HG03457 (cell line): ENCODE measurements at regions not wholly inside any gene's neighbourhood (a gene's known extent, or its start where the extent isn't known, plus 50 kb on each side); places are given as distances from the start of the nearest gene placed in this dataset.
"Not testable (repeated sequence)": the region's sequence is repeated elsewhere in the genome, so short reads cannot be mapped to it uniquely, and the experiment has no call there.

Experiments
- ATAC-seq: cut with Tn5 transposase; IDR thresholded peaks from one replicate; pipeline ENCODE4 v1.9.1; 2021; ENCODE audit warnings: moderate number of reproducible peaks; ENCODE audit not compliant: unreplicated experiment

GRCh38 chr5:124103056-124103455 is 591.1 kb downstream of the CSNK1G3 start:
- not testable (repeated sequence) for ATAC-seq

- ATAC-seq, result no peak
Observed at GRCh38 chr5:124102486-124102885, 590.5 kb downstream of the CSNK1G3 start.

DNA sequence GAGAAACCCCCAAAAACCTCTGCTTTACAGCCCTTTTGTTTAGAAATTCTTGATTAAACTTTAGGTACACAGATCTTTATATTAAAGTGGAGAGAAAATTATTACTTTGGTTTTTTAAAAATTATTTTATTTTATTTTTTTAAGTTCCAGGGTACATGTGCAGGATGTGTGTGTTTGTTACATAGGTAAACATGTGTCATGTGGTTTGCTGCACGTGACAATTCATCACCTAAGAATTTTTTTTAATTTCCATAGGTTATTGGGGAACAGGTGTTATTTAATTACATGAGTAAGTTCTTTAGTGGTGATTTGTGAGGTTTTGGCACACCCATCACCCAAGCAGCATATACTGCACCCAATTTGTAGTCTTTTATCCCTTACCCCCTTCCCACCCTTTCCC is 581.7 kb downstream of the CSNK1G3 start:
- ATAC-seq, result no peak

- no peak for ATAC-seq
Observed at GRCh38 chr5:124090115-124090514, 578.1 kb downstream of the CSNK1G3 start.

DNA sequence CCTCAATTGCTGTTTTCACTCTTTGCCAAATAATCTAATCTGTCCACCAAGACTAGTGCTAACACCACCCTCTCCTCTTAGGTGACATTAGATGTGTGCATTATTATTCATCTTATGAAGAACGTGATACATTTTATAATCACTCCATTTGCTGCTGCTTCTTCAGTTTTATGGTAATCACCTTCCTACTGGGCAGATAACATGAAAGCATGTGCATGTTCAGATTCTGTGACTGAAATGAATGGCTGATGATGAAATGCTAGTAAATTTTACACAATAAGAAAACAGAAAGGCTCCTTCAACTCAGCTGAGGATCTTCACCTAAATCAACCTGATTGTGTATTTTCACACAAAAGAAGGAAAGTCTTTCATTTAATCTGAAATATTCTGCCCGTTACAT is 577.6 kb downstream of the CSNK1G3 start:
- ATAC-seq, result no peak

DNA sequence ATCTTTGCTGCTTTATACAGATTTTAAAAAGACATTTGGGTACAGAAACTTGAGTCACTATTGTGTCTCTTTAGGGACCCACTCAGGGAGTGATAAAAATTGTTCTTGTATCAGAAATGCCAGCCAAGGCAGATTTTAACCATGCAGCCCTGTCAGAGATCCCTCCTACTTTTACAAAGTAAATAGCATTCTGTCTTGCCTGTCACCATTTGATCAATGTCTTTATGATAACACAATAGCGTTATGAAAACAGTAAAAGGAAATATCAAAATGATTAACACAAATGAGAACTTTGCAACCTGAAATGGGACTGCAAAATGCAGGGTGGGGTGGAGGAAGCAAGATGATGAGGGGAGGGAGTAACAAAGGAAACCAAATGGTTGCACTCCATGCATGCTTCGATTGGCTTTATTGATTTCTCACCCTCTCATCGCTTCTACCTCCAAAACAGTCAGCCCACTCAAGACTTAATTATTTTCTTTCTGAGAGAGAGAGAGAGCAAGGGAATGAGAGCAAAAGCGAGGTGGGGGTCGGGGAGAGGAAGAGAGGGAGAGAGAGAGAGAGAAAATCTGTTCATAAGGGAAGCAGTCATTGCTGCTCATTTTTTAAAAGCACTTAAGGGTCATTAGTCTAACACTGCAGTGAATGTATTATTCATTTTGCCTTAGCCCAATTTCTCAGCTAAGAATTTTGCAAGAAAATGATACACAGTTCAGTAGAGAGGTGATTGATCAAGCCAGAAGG is 576.5 kb downstream of the CSNK1G3 start:
- no peak for ATAC-seq

GRCh38 chr5:124087752-124088151 is 575.8 kb downstream of the CSNK1G3 start:
- no peak for ATAC-seq

DNA sequence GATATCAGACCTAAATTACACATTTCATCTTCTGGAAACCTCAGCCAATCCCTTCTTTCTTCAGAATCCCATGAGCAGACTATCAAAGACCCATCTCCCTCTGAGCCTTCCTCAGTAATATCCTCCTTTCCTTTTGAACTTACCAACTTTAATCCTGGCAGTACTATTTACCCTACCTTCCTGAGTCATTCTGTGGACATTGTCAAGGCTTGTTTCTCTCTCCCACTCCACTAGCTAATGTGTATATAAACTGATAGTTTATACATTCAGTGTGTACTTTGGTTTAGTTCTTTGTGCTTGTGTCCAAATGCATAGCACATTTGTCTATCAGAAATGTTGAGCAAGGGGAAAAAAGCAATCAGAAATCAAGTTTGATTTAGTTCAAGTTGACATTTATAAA is 568.3 kb downstream of the CSNK1G3 start:
- no peak for ATAC-seq

DNA sequence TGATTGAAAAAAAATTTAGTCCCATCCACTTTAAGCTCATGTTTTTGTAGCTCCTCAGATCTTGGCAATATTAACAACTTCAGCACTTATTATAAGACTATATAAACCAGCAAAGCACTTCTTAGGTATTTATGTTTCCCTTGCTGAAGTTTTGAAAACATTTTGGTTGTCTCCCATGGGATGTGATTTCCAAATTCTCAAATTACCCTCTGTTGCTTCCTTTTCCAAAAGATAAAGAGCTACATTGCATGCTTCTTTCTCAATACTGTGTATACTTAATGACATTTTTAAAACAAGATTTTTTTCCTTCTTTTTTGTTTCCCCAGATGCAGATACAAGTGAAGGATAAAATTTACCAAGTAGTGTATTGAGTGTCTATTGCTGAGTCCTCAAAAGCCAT is 567.1 kb downstream of the CSNK1G3 start:
- no peak for ATAC-seq

GRCh38 chr5:124074500-124074899 is 562.5 kb downstream of the CSNK1G3 start:
- no peak for ATAC-seq

DNA sequence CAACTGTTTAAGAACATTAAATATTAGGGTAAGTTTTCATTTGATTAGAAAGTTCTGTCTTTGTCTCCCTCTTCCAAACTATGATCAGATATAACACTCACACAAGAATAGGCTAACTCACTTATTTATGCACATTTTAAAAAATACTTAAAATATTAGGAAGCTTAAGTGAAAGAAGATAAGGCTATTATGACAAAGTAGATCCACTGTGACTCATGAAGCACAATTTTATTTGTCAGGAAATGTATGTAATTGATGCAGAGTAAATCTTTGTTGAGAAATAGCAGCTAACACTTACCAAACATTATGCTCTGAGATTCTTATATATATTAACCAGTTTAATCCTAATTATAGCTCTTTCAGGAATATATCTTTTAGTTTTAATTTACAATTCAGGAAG is 560.6 kb downstream of the CSNK1G3 start:
- no peak for ATAC-seq

- ATAC-seq, result no peak
Observed at GRCh38 chr5:124071039-124071438, 559.1 kb downstream of the CSNK1G3 start.

DNA sequence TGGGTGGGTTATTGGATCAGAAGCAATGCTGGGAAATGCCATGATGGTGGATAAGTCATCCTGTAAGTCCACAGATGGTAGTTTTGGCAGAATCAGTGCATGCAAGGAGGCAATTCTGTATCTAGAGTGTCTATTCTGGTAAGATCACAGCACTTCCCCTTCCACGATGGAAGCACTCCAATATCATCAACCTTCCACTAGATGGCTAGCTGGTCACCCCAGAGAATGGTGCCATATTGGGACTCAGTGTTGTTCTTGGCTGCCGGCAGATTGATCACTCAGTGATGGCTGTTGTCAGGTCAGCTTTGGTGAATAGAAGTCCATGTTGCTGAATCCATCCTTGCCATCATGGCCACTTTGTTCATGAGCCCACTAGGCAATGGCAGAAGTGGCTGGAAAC is 553.5 kb downstream of the CSNK1G3 start:
- ATAC-seq, result no peak

DNA sequence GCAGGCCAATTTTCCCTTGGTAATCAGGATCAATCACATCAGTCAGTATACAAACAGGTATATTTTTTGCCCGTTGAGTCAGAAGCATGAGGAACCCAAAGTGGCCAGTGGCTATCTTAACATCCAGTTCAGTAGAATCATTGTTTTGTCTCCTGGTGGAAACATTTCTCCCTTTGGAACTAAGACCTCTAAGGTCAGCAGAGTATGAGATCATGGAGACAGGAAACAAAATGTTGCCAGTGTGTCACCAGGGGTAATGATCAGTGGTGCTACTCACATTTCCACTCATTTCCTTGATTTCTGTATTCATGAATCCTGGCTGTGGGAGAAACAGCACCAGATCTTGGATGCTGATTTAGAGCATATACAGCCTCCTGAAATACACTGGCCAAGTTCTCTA is 553.0 kb downstream of the CSNK1G3 start:
- ATAC-seq, result no peak

- ATAC-seq, result no peak
Observed at GRCh38 chr5:124061663-124062062, 549.7 kb downstream of the CSNK1G3 start.

DNA sequence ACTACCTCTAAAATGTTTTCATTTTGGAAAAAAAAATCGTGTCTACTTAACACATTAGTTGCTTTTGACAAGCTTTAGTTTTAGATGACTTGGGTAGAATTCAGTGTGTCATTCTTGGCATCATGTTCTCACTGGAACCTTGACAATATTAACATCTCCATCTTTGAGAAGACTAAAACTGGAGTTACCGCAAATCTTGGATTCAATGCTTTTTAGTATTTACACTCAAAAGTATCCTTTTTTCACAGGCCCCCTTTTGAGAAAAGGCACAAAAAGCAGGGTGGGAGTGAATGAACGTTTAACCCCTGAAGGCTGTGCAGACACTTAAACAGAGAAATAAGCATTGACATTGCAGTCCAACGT is 549.1 kb downstream of the CSNK1G3 start:
- no peak for ATAC-seq

- no peak for ATAC-seq
Observed at GRCh38 chr5:124060413-124061067, 548.6 kb downstream of the CSNK1G3 start.

DNA sequence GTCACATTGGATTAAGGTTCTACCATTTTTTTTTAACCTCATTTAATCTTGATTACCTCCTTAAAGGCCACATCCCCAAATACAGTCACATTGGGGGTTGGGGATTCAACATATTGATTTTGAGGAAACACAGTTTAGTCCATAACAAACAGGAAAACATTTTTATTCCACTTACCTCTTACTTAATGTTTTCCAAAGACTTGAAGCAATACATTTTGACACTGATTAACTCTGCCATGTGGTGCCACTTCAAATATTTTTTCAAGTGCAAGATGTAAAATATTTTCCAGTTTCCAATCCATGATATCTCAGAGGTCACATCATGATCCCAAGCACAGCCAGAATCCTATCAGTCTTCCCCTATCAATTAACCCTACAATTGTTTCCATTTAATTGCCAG is 548.0 kb downstream of the CSNK1G3 start:
- ATAC-seq, result no peak

GRCh38 chr5:124059200-124059599 is 547.2 kb downstream of the CSNK1G3 start:
- ATAC-seq, result no peak

DNA sequence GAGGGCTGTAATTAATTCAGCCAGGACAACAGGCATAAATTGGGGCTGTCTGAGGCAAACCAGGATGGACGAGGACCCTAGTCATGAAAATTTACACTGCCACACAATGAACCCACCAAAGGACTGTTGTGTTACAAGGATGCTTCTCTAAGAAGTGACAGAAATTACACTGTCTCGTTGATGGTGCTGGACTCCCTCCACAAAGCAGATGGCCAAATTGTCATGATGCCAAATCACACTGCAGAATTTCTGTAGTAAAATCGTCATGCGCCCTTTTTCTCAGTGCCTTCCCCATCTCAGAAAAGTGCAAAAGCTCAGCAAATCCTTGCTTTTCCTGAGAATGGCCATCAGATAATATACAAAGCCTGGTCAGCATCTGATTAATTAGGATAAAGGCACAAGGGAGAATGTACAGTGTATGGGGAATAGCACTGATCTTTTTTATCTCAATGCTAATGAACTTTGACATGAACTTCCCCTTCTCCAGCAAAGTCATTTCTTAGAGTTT is 545.8 kb downstream of the CSNK1G3 start:
- ATAC-seq, result no peak

- ATAC-seq, result no peak
Observed at GRCh38 chr5:124056991-124057723, 545.2 kb downstream of the CSNK1G3 start.
